ENCODE measurements at regions not wholly inside any gene's neighbourhood (a gene's known extent, or its start where the extent isn't known, plus 50 kb on each side); places are given as distances from the start of the nearest gene placed in this dataset.
"Not testable (repeated sequence)": the region's sequence is repeated elsewhere in the genome, so short reads cannot be mapped to it uniquely, and the experiment has no call there.

DNA sequence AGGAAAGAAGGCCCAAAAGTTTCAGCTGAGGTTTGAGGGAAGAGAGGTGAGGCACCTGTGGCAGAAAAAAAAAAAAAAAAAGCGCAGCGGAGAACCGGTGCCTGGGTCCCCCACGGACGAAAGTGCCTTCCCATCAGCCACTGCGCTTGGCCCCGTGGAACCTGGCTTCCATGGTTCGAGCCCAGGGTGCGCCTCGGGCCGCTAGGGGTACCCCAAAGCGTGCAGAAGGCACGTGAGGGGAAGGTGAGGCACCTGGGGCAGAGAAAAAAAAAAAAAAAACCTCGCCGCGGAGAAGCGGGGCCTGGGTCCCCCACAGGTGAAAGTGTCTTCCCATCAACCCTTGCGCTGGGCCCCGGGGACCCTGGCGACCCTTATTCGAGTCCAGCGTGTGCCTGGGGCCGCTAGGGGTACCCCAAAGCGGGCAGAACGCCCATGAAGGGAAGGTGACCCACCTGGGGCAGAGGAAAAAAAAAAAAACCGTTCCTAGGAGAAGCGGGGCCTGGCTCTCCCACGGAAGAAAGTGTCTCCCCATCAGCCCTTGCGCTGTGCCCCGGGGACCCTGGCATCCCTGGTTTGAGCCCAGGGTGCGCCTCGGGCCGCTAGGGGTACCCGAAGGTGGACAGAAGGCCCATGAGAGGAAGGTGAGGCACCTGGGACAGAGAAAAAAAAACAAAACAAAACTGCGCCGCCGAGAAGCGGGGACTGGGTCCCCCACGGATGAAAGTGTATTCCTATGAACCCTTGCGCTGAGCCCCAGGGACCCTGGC is 228.6 kb downstream of the CCDC74A start:
- DNase-seq, result no peak

DNA sequence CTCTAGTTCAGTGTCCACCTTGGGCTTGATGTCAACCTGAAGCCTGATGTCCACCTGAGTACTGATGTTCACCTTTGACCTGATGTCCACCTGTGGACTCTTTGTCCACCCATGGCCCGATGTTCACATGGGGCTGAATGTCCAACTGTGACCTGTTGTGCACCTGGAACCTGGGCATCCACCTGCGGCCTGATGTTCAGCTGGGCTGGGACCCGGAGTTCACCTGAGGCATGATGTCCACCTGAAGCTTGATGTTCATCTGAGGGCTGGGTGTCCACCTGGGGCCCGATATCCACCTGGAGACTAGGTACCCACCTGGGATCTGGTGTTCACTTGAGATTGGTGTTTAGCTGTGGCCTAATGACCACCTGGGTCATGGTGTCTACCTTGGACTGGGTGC is 231.3 kb downstream of the CCDC74A start:
- DNase-seq, result not testable (repeated sequence)

DNA sequence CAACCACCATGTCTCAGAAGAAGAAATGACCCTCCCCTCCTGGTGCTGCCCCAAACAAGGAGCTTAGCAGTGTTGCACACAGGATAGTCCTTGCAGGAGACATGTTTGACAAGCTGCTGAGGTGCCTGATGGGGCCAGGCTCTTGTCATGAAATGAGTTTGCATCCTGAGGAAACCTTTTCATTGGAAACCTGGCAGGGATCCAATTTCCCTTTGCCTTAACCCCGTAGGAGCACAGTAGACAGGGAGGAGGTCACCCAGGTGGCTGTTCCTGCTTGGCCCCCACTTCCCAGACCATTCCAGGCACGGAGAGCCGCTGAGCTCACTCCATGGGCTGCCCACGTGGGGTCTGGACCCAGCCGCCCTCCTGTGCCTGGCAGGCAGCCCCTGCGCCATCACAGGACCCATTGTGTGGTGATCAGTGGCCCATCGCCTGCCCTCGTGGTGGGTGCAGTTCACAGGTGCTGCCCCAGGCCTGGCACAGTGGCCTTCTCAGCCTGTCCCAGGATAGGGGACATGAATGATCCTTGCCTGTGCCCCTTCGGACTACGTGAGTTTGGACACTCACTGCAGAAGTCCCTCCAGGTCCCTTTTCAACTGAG is 247.4 kb downstream of the CCDC74A start:
- not testable (repeated sequence) for DNase-seq

DNA sequence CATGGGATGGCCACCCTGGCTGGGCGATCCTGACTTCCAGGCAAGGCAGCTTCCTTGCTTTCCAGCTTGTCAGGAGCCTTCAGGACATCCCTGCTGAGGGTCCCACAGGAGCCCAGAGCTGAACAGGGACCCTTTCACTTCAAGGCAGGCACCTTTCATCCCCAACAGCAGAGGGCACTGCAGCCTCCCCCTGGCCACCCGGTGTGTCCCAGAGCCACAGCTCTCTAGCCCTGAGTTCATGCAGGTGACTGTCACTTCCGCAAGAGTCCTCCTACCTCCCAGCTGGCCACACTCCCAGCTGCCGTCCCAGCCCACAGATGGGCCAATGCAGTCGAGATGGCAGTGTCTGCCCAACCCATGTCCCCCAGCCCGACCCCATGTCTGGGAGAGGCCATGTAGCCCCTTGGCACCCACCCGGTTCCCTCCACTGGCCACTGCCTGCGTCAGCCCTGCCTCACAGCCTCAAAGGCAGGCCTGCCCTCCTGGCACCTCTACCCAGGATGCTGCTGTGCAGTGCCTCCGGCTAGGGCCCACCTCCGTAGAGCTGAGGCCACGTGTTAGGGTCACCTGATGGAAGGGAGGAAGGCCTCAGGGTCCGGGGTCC is 248.3 kb downstream of the CCDC74A start:
- not testable (repeated sequence) for DNase-seq

DNA sequence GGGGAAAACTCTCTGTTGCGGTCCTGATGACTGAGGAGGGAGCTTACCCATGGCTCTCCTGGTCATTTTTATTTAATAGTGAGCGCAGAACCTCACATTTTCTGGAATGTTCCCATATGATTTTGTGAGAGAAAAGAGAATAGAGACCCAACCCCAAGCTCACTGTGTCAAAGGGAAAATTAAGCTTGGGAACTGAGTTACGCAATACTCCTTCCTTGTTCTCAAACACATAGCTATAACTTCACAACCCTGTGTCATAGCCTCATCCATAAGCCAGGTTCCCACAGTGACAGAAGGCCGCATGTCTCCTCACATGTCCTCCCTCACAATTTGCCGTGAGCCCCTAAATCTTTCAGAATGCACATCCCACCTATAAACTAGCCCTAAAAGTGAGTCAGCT is 252.8 kb downstream of the CCDC74A start:
- DNase-seq, result not testable (repeated sequence)

DNA sequence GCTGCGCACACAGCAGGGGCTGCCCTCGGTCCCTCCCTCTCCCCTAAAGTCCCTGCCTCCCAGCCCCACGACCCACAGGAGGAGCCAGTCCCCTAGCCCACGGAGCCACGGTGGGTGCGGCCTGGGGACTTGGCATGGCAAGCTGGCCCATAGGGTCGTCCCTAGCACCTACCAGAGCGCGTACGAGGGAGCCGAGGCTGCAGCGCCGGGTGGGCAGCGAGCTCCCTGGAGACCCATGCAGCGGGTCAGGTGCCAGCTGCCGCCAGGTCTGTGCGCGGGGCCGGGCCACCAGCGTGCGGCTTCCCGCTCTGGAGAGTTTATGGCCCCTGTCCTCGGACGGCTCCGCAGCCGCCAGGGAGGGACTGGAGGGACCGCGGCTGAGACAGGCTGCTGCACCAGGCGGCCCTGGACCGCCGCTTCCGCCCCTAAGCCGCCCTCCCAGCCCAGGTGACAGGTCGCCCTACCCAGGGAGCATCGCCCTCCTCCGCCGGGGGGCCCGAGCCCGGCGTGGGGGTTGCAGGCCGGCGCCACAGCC is 273.6 kb downstream of the CCDC74A start:
- DNase-seq, result no peak

DNA sequence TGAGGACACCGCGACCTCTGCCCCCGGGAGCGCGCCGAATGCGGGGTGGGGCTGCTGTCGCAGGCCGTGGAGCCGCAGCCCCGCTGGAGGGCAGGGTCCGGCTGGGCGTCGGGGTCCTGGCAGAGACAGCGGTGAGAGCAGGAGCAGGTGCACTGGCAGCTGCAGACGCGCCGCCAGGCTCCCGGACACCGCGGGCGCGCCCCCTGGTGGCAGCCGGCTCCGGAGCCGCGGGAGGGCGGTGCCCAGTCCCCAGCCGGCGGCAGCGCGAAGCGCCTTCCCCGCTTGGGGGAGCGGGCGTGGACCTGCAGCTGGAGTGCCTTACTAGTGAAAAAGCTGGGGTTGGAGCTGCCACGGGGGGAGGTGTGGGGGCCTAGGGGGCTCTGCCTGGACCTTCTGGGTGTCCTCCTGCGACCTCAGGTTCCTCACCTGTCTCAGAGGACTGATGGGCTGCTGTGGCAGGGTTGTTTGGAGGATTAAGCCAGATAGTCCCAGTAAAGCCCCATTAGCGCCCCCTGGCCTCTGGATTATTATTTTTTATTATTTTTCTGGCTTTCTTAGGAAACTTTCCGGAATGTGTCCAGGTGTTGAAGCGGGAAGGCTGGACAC is 274.2 kb downstream of the CCDC74A start:
- DNase-seq, result peak; percentile 84

DNA sequence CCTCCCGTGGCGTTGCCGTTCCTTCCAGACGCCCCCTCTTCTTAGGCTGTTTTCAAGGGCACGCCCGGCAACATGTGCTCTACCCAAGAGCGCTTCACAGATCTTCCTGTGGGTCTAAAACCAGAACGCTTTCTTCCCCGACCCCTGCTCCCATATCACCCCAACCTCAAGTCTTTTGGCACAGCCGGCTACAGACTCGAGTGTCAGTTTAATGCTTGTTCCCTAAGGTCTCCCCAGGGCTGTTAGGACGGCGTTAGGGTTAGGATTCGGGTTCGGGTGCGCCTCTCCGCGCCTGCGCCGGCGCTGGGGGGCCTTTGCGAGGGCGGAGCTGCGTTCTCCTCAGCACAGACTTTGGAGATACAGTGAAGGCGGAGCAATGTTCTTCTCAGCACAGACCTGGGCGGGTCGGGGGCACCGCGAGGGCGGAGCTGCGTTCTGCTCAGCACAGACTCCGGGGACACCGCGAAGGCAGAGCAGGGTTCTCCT is 274.7 kb downstream of the CCDC74A start:
- DNase-seq, result peak; percentile 61

DNA sequence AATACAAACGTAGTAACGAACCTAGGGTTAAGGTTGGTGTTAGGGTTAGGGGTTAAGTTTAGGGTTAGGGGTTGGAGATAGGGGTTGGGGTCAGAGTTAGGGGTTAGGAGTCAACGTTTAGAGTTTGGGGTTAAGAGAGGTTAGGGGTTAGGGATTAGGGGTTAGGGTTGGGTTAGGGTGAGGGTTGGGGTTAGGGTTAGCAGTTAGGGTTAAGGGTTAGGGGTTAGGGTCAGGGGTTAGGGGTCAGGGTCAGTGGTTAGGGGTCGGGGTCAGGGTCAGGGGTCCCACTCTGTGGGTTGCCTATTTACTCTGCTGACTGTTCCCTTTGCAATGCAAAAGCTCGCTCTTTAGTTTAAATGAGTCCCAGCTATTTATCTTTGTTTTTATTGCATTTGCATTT is 275.5 kb downstream of the CCDC74A start:
- not testable (repeated sequence) for DNase-seq

DNA sequence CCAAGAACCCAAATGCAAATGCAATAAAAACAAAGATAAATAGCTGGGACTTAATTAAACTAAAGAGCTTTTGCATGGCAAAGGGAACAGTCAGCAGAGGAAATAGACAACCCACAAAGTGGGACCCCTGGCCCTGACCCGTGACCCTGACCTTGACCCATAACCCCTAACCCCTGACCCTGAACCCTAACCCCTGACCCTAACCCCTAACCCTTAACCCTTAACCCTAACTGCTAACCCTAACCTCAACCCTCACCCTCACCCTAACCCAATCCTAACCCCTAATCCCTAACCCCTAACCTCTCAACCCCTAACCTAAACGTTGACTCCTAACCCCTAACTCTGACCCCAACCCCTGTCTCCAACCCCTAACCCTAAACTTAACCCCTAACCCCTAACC is 284.9 kb downstream of the CCDC74A start:
- DNase-seq, result not testable (repeated sequence)

DNA sequence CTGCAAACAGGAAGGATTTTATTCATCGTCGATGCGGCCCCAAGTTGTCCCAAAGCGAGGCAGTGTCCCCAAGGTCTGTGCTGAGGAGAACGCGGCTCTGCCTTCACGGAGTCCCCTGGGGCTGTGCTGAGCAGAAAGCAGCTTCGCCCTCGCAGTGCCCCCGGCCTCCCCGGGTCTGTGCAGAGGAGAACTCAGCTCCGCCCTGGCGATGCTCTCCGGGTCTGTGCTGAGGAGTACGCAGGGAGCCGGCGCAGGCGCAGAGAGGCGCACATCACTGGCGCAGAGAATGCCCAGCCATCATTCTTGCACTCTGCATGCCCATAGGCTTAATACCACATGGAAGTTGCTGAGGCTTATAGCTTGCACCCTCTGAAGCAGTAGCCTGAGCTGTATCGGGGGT is 285.7 kb downstream of the CCDC74A start:
- not testable (repeated sequence) for DNase-seq

DNA sequence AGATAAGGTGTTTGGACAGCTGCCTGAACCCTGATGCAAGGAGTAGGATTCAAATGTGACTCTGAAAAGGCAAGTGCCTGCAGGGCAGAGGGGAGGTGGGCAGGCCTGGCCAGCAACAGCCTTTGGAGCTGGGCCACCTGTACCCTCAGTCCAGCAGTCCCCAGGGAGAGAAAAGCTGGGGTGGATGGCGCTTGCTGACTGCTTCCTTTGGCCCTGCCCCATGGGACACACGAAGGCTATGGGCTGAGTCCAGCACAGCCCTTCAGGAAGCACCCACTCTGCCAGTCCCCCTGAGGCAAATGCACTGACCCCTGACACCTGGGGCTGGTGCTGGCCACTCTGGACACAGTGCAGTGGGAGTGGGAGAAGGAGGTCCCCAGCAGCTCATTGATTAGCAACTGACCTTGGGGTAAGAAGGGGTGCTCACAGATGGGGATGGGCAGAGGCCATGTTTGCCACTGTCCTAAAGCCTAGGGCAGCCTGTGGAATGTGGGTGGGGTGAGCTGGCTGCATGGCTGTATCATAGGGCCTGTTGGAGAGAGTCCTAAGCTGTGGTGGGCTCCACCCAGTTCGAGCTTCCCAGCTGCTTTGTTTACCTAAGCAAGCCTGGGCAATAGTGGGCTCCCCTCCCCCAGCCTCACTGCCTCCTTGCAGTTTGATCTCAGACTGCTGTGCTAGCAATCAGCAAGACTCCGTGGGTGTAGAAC is 290.7 kb downstream of the CCDC74A start:
- not testable (repeated sequence) for DNase-seq

DNA sequence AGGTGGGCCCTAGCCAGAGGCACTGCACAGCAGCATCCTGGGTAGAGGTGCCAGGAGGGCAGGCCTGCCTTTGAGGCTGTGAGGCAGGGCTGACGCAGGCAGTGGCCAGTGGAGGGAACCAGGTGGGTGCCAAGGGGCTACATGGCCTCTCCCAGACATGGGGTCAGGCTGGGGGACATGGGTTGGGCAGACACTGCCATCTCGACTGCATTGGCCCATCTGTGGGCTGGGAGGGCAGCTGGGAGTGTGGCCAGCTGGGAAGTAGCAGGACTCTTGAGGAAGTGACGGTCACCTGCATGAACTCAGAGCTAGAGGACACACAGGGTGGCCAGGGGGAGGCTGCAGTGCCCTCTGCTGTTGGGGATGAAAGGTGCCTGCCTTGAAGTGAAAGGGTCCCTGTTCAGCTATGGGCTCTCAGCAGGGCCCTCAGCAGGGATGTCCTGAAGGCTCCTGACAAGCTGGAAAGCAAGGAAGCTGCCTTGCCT is 294.6 kb downstream of the CCDC74A start:
- DNase-seq, result not testable (repeated sequence)

DNA sequence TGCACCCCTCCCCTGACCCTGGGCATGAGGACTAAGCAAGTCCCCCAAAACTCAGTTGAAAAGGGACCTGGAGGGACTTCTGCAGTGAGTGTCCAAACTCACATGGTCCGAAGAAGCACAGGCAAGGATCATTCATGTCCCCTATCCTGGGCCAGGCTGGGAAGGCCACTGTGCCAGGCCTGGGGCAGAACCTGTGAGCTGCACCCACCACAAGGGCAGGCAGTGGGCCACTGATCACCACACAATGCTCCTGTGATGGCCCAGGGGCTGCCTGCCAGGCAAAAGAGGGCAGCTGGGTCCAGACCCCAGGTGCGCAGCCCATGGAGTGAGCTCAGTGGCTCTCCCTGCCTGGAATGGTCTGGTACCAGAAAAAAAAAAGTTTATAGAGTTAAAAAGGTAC is 295.4 kb downstream of the CCDC74A start:
- not testable (repeated sequence) for DNase-seq

DNA sequence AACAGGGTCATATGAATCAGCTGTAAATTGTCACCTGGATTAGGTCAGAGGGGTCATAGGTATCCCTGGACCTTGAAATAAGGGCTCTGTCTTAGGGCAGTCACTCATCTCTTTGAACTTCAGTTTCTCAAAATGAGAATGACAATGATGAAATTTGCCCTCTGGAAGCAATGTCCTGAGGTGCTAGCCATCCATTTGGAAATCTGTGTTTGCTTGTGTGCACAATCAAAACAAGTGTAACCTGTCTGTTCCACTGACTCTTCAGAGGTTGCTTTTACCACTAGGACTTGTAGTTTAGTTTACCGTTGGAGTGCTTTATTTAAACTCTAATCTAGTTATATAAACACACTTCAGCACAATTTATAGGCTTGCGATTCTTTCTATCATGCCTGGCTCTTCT is 297.3 kb downstream of the CCDC74A start:
- not testable (repeated sequence) for DNase-seq

DNA sequence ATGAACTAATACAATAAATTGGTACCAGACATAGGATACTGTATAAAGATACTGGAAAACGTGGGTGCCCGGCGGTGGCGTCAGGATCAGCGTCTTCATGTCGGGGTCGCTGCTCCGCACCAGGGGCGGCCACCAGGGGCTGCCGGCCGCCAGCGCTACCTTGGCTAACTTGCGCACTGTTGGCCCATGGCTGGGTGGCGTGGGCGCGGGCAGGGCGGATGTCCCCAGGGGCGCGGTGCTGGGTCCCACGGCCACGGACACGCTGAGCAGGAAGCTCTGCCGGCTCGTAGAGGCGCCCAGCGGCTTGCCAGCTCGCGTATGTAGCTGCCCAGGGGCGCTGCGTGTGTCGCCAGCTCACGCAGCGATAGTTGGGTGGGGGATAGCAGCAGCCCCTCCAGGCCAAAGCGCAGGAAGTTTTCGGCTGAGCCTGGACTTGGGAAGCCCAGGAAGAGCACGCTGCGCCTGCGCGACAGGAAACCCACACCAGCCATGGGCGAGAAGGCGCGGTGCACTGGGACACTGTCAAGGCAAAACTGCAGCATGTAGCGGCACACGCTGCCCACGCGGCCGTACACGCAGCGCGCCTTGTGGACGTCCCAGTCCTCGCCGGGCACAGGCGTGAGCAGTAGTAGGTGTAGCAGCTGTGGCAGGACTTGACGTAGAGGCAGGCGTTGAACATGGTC is 299.9 kb downstream of the CCDC74A start:
- DNase-seq, result no peak

DNA sequence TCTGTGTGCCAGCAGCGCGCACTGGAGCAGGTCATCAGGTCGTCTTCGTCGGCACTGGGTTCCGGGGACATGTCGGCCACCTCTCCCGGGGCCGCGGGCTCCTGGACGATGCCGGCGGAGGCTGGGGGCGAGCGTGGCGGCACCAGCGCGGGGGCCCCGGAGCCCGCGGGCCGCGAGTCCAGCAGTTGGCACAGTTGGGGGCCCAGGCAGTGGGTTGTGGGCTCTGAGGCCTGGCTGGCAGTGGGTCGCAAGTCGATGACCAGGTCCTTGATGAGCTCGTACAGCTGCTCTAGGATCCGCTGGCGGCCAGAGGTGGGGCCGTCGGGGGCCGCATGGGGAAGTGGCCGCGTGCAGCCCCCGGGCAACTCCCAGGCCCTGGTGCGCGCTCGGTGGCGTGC is 300.5 kb downstream of the CCDC74A start:
- no peak for DNase-seq

DNA sequence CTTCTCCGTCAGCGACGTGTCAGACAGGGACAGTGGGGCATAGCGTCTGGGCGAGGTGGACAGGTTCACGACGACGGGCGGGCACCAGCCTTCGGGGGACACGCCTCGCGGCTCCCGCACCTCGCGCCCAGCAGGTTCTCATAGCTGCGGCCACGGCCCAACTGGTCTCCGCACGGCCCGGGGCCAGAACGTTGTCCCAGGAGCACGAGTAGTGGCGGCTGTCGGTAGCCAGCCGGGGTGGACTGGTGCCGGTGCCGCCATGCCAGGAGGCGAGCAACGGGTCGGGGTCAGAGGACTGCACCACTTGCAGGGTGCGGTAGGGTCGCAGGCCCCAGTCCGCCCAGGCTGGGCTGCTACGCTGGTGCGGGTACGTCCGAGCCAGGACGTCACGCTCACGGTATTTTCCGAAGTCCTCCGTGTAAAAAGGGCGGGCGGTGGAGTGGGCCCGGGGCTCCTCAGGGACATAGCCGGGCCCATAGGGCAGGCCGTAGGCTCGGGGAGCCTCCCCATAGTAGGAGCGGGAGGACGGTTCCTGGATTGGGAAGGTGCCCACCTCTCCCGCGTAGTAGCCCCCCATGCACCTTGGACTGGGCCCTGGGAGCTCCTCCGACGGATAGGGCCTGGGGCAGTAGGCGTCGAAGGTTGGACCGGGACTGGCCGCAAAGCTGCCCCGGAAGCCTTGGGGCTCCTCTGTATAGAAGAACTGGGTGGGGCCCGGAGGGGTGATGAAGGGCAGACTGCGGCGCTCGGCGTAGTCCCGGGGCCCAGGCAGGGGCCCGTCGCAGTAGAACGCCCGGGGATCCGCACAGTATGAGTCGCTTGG is 301.2 kb downstream of the CCDC74A start:
- DNase-seq, result not testable (repeated sequence)

DNA sequence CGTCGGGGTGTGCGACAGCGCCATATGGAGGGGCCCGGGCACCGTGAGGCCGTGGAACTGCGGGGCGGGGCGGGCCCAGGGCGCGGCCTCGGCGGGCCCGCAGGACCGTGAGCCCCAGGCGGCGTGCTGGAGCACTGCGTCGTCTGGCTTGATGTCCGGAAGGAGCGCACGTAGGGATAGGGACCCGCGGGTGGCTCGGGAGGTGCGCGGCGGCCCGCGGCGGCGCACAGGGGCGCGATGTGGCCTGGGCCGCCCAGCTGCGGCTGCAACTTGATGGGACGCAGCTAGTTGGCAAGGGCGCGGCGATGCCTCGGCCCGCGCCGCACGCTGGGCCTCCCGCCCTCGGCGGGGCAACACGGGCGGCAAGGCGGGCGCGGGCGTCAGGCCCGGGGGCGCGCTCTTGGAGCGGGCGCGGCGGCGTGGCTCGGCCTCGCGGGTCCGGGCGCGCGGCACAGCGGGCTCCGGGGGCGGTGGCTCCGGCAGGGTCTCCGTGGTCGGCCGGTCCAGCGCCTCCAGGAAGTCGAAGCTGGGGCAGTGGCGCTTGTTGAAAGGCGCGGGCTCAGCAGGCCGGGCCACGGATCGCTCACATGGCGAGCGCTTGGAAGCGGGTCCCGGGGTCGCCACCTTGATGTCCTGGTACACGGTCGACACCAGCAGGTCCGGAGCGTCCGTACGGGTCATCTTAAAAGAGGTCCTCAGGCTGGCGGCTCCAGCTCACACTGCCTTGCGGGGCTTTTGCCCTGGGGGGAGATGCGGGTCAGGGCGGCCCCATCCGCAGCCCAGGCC is 302.0 kb downstream of the CCDC74A start:
- not testable (repeated sequence) for DNase-seq

Measured in activated naive CD4-positive, alpha-beta T cell treated with anti-CD3 and anti-CD28 coated beads, Interleukin-2, amount 50 U/mL, for 16 hours (primary cell).